DOHH2 (cell line): ENCODE measurements at regions not wholly inside any gene's neighbourhood (a gene's known extent, or its start where the extent isn't known, plus 50 kb on each side); places are given as distances from the start of the nearest gene placed in this dataset.

Experiments used
- H3F3A ChIP-seq: fragments of 200-600 bp; sonication (generic), shearing (Covaris generic); 2 replicates; pipeline ENCODE4 v1.6.0; 2016; ENCODE audit warnings: antibody characterized with exemption, mild to moderate bottlenecking; ENCODE audit not compliant: control insufficient read depth, insufficient read depth
- H3K27ac ChIP-seq: fragments of 200-600 bp; sonication (generic); 2 replicates; pipeline ENCODE4 v1.5.1; 2014; ENCODE audit warnings: low read depth, mild to moderate bottlenecking, low read length, moderate library complexity
- H3K27me3 ChIP-seq: fragments of 200-600 bp; sonication (generic); 2 replicates; pipeline ENCODE4 v1.6.1; 2014; ENCODE audit warnings: mild to moderate bottlenecking, low read length, mixed read lengths; ENCODE audit not compliant: control insufficient read depth
- H3K36me3 ChIP-seq: fragments of 200-600 bp; sonication (generic); 2 replicates; pipeline ENCODE4 v1.6.1; 2014; ENCODE audit warnings: mild to moderate bottlenecking, low read length, moderate library complexity, mixed read lengths; ENCODE audit not compliant: control insufficient read depth
- H3K4me1 ChIP-seq: fragments of 200-600 bp; sonication (generic); 2 replicates; pipeline ENCODE4 v1.6.1; 2014; ENCODE audit warnings: mild to moderate bottlenecking, low read length, mixed read lengths; ENCODE audit not compliant: control insufficient read depth
- H3K4me2 ChIP-seq: fragments of 200-600 bp; sonication (generic); 2 replicates; pipeline ENCODE4 v1.6.0; 2014; ENCODE audit warnings: mild to moderate bottlenecking, low read length, moderate library complexity
- H3K4me3 ChIP-seq: fragments of 200-600 bp; sonication (generic); 2 replicates; pipeline ENCODE4 v1.5.1; 2014; ENCODE audit warnings: mild to moderate bottlenecking, low read length, mixed read lengths
- H3K79me2 ChIP-seq: fragments of 200-600 bp; sonication (generic); 2 replicates; pipeline ENCODE4 v1.6.1; 2014; ENCODE audit warnings: mild to moderate bottlenecking, low read length, mixed read lengths; ENCODE audit not compliant: control insufficient read depth
- H3K9me2 ChIP-seq: fragments of 200-600 bp; sonication (generic); replicated peaks from 2 replicates; pipeline ENCODE4 v1.6.1; 2014; ENCODE audit warnings: mild to moderate bottlenecking, low read length, mixed read lengths; ENCODE audit not compliant: control insufficient read depth
- H3K9me3 ChIP-seq: fragments of 200-600 bp; sonication (generic); 2 replicates; pipeline ENCODE4 v1.6.1; 2014; ENCODE audit warnings: antibody characterized with exemption, low read length, mixed read lengths; ENCODE audit not compliant: control insufficient read depth, insufficient read depth
- H4K20me1 ChIP-seq: fragments of 200-600 bp; sonication (generic); 2 replicates; pipeline ENCODE4 v1.6.0; 2014; ENCODE audit warnings: low read depth, mild to moderate bottlenecking, antibody characterized with exemption, low read length, moderate library complexity; ENCODE audit not compliant: control insufficient read depth, insufficient read depth
- EZH2phosphoT487 ChIP-seq: fragments of 200-600 bp; sonication (generic); IDR thresholded peaks from 2 replicates; pipeline ENCODE4 v1.6.1; 2017; ENCODE audit warnings: borderline replicate concordance, mild to moderate bottlenecking, antibody characterized with exemption, low read length, moderate library complexity, mixed read lengths
- TF ChIP-seq, protein P1 (sequence below): fragments of 200-600 bp; sonication (generic); IDR thresholded peaks from one replicate; pipeline ENCODE4 v1.5.1; 2014; ENCODE audit warnings: antibody characterized with exemption, mild to moderate bottlenecking, low read depth, low read length; ENCODE audit not compliant: poor library complexity, severe bottlenecking

- no peaks in the 10 kb centered on the region for H3K79me2 ChIP-seq
- H3K9me3 ChIP-seq: no peaks in the 10 kb centered on the region
- H3K4me2 ChIP-seq: no peak overlapping the region
- no peak overlapping the region for H3K27ac ChIP-seq
- no peaks in the 10 kb centered on the region for H3K27me3 ChIP-seq
- H4K20me1 ChIP-seq: no peaks in the 10 kb centered on the region
- H3K4me3 ChIP-seq: no peak overlapping the region
- no peak for TF ChIP-seq EZH2phosphoT487
- TF ChIP-seq, protein P1, sequence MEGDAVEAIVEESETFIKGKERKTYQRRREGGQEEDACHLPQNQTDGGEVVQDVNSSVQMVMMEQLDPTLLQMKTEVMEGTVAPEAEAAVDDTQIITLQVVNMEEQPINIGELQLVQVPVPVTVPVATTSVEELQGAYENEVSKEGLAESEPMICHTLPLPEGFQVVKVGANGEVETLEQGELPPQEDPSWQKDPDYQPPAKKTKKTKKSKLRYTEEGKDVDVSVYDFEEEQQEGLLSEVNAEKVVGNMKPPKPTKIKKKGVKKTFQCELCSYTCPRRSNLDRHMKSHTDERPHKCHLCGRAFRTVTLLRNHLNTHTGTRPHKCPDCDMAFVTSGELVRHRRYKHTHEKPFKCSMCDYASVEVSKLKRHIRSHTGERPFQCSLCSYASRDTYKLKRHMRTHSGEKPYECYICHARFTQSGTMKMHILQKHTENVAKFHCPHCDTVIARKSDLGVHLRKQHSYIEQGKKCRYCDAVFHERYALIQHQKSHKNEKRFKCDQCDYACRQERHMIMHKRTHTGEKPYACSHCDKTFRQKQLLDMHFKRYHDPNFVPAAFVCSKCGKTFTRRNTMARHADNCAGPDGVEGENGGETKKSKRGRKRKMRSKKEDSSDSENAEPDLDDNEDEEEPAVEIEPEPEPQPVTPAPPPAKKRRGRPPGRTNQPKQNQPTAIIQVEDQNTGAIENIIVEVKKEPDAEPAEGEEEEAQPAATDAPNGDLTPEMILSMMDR: no peak
- no peaks in the 10 kb centered on the region for H3K9me2 ChIP-seq
- H3F3A ChIP-seq: no peaks in the 10 kb centered on the region
- H3K4me1 ChIP-seq: no peaks in the 10 kb centered on the region
- no peaks in the 10 kb centered on the region for H3K36me3 ChIP-seq
These were observed 189.6 kb upstream of the NREP start for GRCh38 chr5:111946556-111946955.

GRCh38 chr5:111945535-111945934 lies 188.5 kb upstream of the NREP start:
- H4K20me1 ChIP-seq: no peaks in the 10 kb centered on the region
- no peaks in the 10 kb centered on the region for H3K4me1 ChIP-seq
- no peaks in the 10 kb centered on the region for H3F3A ChIP-seq
- H3K4me3 ChIP-seq: no peak overlapping the region
- H3K27ac ChIP-seq: no peak overlapping the region
- no peaks in the 10 kb centered on the region for H3K79me2 ChIP-seq
- H3K36me3 ChIP-seq: no peaks in the 10 kb centered on the region
- no peaks in the 10 kb centered on the region for H3K9me2 ChIP-seq
- H3K9me3 ChIP-seq: no peaks in the 10 kb centered on the region
- TF ChIP-seq, protein P1: no peak
- no peak for TF ChIP-seq EZH2phosphoT487
- H3K4me2 ChIP-seq: no peak overlapping the region
- no peaks in the 10 kb centered on the region for H3K27me3 ChIP-seq

DNA sequence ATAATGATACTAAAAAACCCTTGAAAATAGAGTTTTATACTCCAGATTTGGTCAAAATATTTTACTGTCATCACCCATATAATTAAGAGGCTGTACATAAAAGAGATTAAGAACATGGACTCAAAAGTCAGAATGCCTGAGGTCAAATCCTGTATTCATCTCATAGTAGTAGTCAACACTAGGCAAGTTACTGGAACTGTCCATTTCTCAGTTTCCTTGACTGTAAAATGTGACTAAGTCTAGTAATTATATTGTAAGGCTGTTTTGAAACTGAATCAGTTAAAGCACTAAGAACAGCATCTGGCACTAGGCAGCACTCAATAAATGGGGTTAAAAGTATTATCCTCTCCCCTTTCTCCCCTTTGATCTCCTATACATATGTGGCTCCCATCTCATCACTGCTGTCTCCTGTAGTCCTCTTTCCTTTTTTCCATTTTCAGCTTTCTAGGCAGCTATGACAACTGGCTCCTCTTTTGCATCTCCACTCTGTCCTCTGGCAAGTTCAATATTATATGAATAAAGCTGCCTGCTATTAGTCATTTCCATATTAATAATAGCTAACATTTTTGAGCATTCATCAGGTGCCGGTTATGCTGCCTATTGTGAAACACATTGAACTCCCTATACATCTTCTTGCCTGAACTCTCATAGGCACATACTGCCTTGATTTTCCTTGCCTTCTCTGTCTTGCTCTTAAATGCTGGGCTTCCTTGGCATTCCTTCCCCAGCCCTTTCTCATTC lies 185.8 kb upstream of the NREP start:
- Histone ChIP-seq H4K20me1 (no peaks in the 10 kb centered on the region), H3K4me2 (no peak overlapping the region)
- TF ChIP-seq, protein P1: no peak
- TF ChIP-seq EZH2phosphoT487: no peak

More for the DNA sequence above, 185.8 kb upstream of the NREP start:
- no peak overlapping the region for H3K27ac ChIP-seq
- H3K79me2 ChIP-seq: no peaks in the 10 kb centered on the region
- no peak overlapping the region for H3K4me3 ChIP-seq
- no peaks in the 10 kb centered on the region for H3K9me3 ChIP-seq
- H3K9me2 ChIP-seq: no peaks in the 10 kb centered on the region
- H3K27me3 ChIP-seq: no peaks in the 10 kb centered on the region
- H3K36me3 ChIP-seq: no peaks in the 10 kb centered on the region
- no peaks in the 10 kb centered on the region for H3K4me1 ChIP-seq
- no peaks in the 10 kb centered on the region for H3F3A ChIP-seq
